ENCODE measurements at regions not wholly inside any gene's neighbourhood (a gene's known extent, or its start where the extent isn't known, plus 50 kb on each side); places are given as distances from the start of the nearest gene placed in this dataset.

- DNase-seq (ENCODE audit: low spot score), result no peak
Observed at GRCh38 chr2:180739070-180739469, 241.3 kb upstream of the UBE2E3 start.

- DNase-seq (ENCODE audit: low spot score), result no peak
Observed at GRCh38 chr2:180735799-180736198, 244.6 kb upstream of the UBE2E3 start.

- no peak for DNase-seq (ENCODE audit: low spot score)
Observed at GRCh38 chr2:180734382-180734781, 246.0 kb upstream of the UBE2E3 start.

- no peak for DNase-seq (ENCODE audit: low spot score)
Observed at GRCh38 chr2:180733330-180733729, 247.1 kb upstream of the UBE2E3 start.

DNA sequence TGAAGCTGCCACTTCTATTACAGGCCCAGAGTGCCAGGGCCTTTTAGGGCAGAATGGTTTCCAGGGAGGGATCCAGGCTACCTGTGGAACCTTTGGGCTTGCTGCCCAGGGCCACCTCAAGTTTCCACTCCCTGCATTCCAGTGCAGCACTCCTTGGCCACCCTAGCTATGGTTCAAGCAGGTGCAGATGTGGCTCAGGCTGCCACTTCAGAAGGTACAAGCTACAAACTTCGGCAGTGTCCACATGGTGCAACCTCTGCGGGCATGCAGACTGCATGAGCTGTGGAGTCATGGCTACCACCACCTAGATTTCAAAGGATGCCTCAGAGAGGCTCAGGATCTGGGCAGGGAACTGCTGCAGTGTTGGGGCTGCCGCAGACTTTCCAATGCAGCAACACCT, 248.1 kb upstream of the UBE2E3 start:
- DNase-seq (ENCODE audit: low spot score), result no peak

DNA sequence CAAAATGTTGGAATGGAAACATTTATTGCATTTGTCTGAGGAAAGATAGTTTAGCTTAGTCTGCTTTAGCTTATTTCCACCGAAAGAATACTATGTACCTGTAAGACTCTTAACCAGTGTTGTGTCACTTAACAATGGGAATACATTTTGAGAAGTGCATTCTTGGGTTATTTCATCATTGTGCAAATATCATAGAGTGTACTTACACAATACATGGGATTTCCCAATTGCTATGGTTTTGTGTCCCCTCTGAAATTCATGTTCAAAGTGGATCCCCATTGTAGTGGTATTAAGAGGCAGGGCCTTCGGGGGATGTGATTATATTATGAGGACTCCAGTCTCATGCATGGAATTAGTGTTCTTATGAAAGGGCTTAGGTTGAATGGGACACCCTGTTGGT, 249.4 kb upstream of the UBE2E3 start:
- DNase-seq (ENCODE audit: low spot score), result no peak

GRCh38 chr2:180728928-180729559, 251.4 kb upstream of the UBE2E3 start:
- no peak for DNase-seq (ENCODE audit: low spot score)

- no peak for DNase-seq (ENCODE audit: low spot score)
Observed at GRCh38 chr2:180723712-180724111, 256.7 kb upstream of the UBE2E3 start.

DNA sequence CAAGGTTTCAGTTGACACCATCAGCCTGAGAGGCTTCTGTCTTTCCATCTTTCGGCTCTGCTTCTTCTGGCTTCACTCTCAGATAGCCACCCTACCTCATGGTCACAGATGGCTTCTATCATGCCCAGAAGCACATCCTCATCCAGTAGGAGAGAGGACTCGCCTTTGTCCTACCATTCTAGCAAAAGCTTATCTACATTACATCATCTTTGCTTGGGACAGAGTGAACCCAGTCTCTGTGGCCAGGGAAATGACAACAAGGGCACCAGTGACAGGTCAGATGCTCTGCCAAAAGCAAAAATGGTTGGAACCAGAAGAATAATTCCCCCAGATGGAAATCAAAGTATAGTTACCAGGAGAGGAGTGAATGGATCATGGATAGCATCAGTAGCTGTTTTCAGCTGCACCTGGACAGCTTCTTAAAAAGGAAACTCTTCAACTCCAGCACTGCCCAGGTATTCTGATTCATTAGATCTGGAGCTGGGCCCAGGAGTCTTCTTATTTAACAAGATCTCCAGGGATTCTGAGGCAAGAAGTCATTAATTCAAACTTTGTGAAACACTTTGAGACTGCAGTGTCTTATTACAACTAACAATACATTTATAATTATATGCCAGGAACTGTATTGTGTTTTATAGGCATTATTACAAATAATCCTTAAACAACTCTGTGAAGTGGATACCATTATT, 257.7 kb upstream of the UBE2E3 start:
- DNase-seq (ENCODE audit: low spot score), result no peak

DNA sequence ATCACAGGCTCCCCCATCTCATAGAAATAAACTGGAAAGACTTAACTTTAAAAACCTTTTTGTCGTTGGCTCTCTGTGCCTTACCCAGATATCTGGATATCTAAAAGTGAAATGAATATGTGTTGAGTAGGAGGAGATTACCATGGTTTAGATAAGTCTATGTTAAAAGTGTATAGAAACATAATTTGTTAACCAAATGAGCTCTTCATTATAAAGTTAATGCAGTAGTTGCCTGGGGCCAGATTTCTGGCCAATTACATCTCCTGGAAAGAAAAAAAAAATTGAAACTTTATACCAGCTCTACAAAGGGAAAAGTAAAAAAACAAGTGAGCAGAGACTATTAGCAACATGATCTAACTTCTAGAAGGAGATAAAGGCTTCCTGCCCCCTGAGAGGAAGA, 259.6 kb upstream of the UBE2E3 start:
- DNase-seq (ENCODE audit: low spot score), result no peak

DNA sequence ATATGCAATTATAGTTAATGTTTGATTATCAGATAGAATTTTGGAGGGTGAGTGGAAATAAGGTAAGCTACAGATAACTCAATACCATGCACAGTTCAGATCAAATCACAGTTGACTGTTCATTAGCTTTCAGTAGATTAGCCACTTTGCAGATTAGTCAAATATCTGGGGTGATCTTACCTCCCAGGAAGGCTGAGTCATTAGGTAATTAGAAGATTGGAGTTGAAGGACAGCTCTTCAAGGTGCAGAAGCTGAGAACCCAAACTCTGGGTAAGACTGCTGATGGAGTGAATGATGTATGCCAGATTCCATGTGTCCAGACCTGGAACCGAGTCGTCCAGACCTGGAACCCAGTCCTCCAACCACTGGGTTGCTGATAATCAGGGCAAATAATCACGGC, 262.8 kb upstream of the UBE2E3 start:
- DNase-seq (ENCODE audit: low spot score), result no peak

DNA sequence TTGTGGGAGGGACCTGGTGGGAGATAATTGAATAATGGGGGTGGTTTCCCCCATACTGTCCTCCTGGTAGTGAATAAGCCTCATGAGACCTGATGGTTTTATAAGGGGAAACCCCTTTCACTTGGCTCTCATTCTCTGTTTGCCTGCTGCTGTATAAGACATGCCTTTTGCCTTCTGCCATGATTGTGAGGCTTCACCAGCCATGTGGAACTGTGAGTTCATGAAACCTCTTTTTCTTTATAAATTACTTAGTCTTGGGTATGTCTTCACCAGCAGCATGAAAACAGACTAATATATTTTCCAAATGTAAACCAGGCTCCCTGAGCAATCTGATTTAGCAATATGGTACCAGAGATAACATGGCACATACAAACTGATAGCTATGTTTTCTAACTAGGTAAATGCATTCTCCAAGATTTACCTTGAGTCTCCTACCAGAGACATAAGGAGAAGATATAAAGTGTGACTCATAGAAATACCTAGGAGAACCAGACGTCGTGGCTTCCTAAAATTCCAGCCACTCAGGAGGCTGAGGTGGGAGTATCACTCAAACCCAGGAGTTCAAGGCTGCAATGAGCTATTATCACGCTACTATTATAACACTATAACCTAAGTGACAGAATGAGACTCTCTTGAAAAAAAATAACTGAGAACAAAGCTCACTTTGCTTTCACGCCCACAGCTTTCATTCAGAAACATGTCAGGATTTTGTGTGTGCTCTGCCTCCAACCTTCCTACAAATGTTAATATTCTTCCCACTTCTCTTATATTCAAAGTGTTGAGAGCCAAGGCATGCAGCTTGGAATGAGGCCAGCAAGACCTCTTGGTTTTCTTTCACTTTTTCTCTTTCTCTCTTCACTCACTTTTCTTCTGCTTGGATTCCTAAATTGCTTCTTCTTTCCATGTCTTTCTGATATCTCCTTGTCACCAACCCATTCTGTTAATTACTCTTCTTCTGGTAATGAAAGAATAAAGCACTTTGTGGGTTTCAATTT, 263.9 kb upstream of the UBE2E3 start:
- no peak for DNase-seq (ENCODE audit: low spot score)

DNA sequence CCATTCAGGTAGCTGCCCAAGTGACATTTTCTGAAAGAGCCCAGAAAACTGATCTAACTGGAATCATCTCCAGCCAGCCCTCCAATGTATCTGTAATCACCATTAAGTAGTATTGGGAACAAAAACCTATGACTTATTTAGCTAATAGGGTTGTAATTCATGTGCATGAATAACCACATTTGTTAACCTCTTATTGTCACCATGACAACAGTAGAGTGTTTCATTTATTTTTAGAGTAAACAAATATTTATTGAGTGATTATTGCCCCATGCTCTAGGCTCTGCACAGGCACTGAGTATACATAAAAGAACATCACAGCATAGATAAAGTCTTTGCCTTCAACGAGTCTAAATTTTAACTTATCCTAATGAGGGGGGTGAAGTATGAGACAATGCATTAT, 265.4 kb upstream of the UBE2E3 start:
- no peak for DNase-seq (ENCODE audit: low spot score)

DNA sequence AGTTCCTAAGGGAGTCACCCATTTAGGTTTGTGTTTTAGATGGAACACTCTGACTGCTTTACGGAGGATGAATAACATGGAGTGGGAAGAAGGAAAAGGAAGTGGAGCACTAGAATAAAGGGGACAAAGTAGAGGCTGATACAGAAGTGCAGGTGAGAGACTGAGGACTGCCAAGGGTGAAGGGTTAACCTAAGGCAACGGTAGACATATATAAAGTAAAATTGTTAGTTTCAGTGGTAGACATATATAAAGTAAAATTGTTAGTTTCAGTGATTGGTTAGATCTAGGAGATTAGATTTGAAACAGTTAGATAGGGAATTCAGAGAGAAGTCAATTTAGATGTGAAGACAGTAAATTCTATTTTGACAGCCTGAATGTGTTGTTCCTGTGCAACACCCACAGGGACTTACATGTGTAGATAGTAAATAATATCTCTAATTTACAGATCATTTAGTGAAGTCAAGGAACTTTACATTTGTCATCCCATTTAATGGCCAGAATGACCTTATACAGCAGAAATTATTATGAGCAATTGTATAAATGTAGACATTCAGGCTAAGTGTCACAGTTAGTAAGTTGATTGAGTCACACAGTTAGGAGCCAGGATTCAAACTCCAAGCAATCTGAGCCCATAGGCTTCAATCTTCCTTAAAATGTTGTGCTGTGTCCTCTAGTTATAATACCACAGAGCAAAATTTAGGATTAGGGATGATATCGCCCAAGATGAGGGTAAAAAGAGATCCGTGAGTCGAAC, 270.8 kb upstream of the UBE2E3 start:
- DNase-seq (ENCODE audit: low spot score), result no peak

- DNase-seq (ENCODE audit: low spot score), result no peak
Observed at GRCh38 chr2:180707884-180708205, 272.6 kb upstream of the UBE2E3 start.

DNA sequence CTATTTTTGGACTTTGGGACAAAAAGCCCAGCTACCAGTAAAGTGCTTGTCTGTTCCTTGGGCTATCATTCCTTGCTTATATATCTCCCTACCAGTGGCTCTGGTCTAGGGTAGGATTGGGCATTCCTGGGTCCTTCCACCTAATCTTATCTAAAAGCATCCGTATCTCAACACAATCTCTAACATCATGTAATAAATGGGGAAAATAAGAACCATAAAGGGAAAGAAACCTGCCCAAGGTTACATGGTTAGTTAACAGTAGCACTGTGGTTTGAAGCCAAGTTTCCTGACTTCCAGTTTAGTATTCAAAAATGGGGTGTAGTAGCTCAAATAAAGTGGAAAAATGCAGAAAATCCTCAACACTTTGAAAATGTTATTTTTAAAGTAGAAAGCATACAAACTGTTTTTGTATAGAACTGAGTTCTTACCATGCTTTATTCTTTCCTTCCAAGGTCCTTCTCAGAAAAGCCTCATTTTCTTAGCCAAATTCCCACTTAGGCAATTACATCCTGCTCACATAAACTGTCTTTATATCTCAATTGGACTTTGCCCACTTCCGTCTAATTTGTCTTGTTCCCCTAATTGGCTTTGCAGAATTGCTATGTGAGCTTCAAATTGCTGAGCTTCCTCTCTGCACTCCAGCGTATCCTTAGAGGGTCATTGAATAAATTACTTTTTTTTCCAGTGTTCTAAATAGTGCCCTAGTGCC, 273.1 kb upstream of the UBE2E3 start:
- DNase-seq (ENCODE audit: low spot score), result no peak

GRCh38 chr2:180706694-180707093, 273.7 kb upstream of the UBE2E3 start:
- DNase-seq (ENCODE audit: low spot score), result no peak

- no peak for DNase-seq (ENCODE audit: low spot score)
Observed at GRCh38 chr2:180705551-180705950, 274.9 kb upstream of the UBE2E3 start.

- no peak for DNase-seq (ENCODE audit: low spot score)
Observed at GRCh38 chr2:180705122-180705521, 275.3 kb upstream of the UBE2E3 start.

- no peak for DNase-seq (ENCODE audit: low spot score)
Observed at GRCh38 chr2:180699657-180700361, 280.6 kb upstream of the UBE2E3 start.

DNA sequence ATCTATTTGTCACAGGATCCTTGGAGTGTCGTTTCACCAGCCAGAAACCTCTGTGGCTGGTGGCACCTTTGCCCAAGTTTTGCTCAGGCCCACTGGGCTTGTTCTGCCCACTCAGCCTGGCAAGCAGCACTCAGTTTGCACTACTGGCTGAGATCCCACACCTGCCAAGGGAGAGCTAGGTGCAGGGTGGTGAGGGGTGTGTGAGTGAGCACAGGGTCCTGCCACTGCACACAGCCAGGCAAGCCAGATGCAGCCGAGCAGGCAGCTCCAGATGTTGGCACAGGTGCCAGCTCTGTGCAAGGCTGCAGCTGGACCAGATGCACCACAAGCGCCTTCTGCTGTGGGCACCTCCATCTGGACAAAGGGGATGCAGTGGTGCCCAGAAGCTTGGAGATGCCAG, 281.7 kb upstream of the UBE2E3 start:
- DNase-seq (ENCODE audit: low spot score), result no peak
